CD4-positive, alpha-beta T cell (primary cell): ENCODE measurements at regions not wholly inside any gene's neighbourhood (a gene's known extent, or its start where the extent isn't known, plus 50 kb on each side); places are given as distances from the start of the nearest gene placed in this dataset.

Source experiments
- ATAC-seq: fragments of 200-7000 bp; cut with Tn5 transposase; one replicate; pipeline ENCODE4 v1.10.0; 2022; ENCODE audit warnings: mild to moderate bottlenecking; ENCODE audit not compliant: poor library complexity
- CTCF ChIA-PET: fragments of 350-600 bp; sonication (Branson Sonifier 250); formaldehyde crosslinking; loops from one replicate; lab custom pipeline; 2021; ENCODE audit warnings: antibody characterized with exemption, inconsistent platforms; lab: Charles Lee
- POLR2A ChIA-PET: fragments of 350-600 bp; sonication (Branson Sonifier 250); formaldehyde crosslinking; loops from one replicate; lab custom pipeline; 2021; ENCODE audit warnings: antibody characterized with exemption, inconsistent platforms; lab: Charles Lee
- DNase-seq, 14 experiments: peaks; one replicate each; pipeline ENCODE4 v3.0.0-alpha.2; 2013 to 2020; ENCODE audit warnings: mixed read lengths in 2 of 14
- H3K27ac ChIP-seq, 2 donors: one replicate each; pipeline versions ENCODE4 v1.5.1 to v1.7.0; 2013; ENCODE audit warnings: low read length in 2 of 2, low read depth in 1 of 2, mild to moderate bottlenecking in 1 of 2
- H3K27me3 ChIP-seq, 2 experiments: 1 replicate in 1 of 2; 2 replicates in 1 of 2; pipeline versions ENCODE4 v1.6.1 to v1.7.0; 2013; ENCODE audit warnings: low read length in 2 of 2, control low read depth in 1 of 2, mild to moderate bottlenecking in 1 of 2, moderate library complexity in 1 of 2; ENCODE audit not compliant: insufficient read depth in 2 of 2, control insufficient read depth in 1 of 2
- H3K36me3 ChIP-seq: one replicate; pipeline ENCODE4 v1.6.1; 2013; ENCODE audit warnings: low read length, control low read depth; ENCODE audit not compliant: insufficient read depth
- H3K4me1 ChIP-seq: one replicate; pipeline ENCODE4 v1.6.1; 2013; ENCODE audit warnings: low read length, control low read depth; ENCODE audit not compliant: insufficient read depth
- H3K4me3 ChIP-seq: one replicate; pipeline ENCODE4 v1.5.1; 2013; ENCODE audit warnings: mild to moderate bottlenecking, low read length, moderate library complexity
- H3K9me3 ChIP-seq, 2 experiments: 1 replicate in 1 of 2; 2 replicates in 1 of 2; pipeline versions ENCODE4 v1.6.1 to v1.7.0; 2013; ENCODE audit warnings: low read length in 2 of 2, mild to moderate bottlenecking in 2 of 2, control low read depth in 1 of 2, moderate library complexity in 1 of 2; ENCODE audit not compliant: control insufficient read depth in 1 of 2, insufficient read depth in 1 of 2
- H3K27ac Mint-ChIP-seq: one replicate; pipeline ENCODE4 v1.8.0; 2020; ENCODE audit warnings: mixed read lengths
- H3K27me3 Mint-ChIP-seq: one replicate; pipeline ENCODE4 v1.8.0; 2021; ENCODE audit warnings: mixed read lengths
- H3K36me3 Mint-ChIP-seq: one replicate; pipeline ENCODE4 v1.8.0; 2021; ENCODE audit warnings: low read depth, mixed read lengths
- H3K4me1 Mint-ChIP-seq: one replicate; pipeline ENCODE4 v1.8.0; 2021; ENCODE audit warnings: low read depth, mixed read lengths
- H3K4me3 Mint-ChIP-seq: one replicate; pipeline ENCODE4 v1.8.0; 2020; ENCODE audit warnings: mild to moderate bottlenecking, mixed read lengths
- H3K9me3 Mint-ChIP-seq: one replicate; pipeline ENCODE4 v1.8.0; 2020; ENCODE audit warnings: mixed read lengths
- intact Hi-C, 2 experiments: fragments of 100-400 bp; cut with DNase I in 1 of 2; cut with micrococcal nuclease in 1 of 2; formaldehyde crosslinking; loops; one replicate each; pipeline versions ENCODE4 v1.15.1 to v1.9.0; 2023 to 2025; cut with DNase I, micrococcal nuclease
- TF ChIP-seq, protein P1 (sequence below): fragments of 200-600 bp; IDR thresholded peaks from one replicate; pipeline ENCODE4 v1.8.0; 2022; ENCODE audit warnings: antibody characterized with exemption, mild to moderate bottlenecking

DNA sequence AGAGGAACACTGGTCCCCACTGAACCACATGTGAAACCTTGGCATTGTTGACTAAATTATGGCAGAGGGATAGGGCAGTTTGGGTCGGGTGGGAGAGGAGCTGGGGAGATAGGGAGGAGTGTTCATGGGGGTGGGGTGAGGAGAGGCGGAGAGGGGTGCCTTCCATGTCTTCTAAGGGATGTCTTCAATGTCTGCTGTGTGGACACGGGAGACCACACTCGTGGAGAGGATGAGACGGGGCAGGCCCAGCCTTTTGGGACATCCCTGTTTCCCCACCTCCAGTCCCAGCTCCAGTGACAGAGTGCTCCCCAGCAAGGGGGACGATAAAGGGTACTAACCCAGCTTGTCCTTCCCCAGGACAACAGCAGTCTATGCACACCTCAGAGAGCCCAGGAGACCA, 146.4 kb upstream of the MAMLD1 start:
- no peak overlapping the region for H3K4me3 ChIP-seq
- TF ChIP-seq, protein P1, sequence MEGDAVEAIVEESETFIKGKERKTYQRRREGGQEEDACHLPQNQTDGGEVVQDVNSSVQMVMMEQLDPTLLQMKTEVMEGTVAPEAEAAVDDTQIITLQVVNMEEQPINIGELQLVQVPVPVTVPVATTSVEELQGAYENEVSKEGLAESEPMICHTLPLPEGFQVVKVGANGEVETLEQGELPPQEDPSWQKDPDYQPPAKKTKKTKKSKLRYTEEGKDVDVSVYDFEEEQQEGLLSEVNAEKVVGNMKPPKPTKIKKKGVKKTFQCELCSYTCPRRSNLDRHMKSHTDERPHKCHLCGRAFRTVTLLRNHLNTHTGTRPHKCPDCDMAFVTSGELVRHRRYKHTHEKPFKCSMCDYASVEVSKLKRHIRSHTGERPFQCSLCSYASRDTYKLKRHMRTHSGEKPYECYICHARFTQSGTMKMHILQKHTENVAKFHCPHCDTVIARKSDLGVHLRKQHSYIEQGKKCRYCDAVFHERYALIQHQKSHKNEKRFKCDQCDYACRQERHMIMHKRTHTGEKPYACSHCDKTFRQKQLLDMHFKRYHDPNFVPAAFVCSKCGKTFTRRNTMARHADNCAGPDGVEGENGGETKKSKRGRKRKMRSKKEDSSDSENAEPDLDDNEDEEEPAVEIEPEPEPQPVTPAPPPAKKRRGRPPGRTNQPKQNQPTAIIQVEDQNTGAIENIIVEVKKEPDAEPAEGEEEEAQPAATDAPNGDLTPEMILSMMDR = no peak
- ChIA-PET CTCF (no interaction called here), POLR2A (no interaction called here)
- intact Hi-C loops = no loop called here
- DNase-seq (no peak), ATAC-seq (no peak)
- H3K36me3 Mint-ChIP-seq = no peaks in the 10 kb centered on the region
- no peaks in the 10 kb centered on the region for H3K9me3 ChIP-seq
- no peaks in the 10 kb centered on the region for H3K27me3 ChIP-seq
- H3K27ac ChIP-seq = no peak overlapping the region
- no peaks in the 10 kb centered on the region for H3K36me3 ChIP-seq
- H3K4me1 Mint-ChIP-seq = no peaks in the 10 kb centered on the region
- no peaks in the 10 kb centered on the region for H3K9me3 Mint-ChIP-seq
- H3K27me3 Mint-ChIP-seq = no peaks in the 10 kb centered on the region
- no peaks in the 10 kb centered on the region for H3K4me1 ChIP-seq
- no peak overlapping the region for H3K4me3 Mint-ChIP-seq
- H3K27ac Mint-ChIP-seq = no peak overlapping the region

DNA sequence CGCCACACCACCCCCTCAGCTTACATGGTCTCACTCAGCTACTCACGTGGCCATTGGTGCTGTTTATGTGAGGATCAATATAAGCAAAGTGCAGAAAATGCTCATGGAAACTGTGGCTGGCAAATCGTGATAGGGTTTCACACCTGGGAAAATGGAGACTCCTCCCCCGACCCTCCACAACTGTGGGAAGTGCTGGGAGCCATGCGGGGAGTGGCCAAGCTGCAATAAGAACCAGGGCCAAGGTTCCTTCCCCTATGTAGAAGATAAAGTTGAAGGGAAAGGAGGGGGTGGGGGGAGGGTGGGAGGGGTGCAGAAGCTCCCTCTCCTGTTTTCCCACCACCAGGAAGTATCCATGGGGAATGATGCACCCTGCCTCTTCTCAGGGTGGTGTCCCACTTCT, 145.5 kb upstream of the MAMLD1 start:
- no peaks in the 10 kb centered on the region for H3K36me3 Mint-ChIP-seq
- H3K27ac Mint-ChIP-seq = no peak overlapping the region
- H3K27ac ChIP-seq = no peak overlapping the region
- H3K9me3 ChIP-seq = no peaks in the 10 kb centered on the region
- no peaks in the 10 kb centered on the region for H3K36me3 ChIP-seq
- no peak for ATAC-seq
- CTCF ChIA-PET = no interaction called here
- no peaks in the 10 kb centered on the region for H3K27me3 Mint-ChIP-seq
- no peaks in the 10 kb centered on the region for H3K27me3 ChIP-seq
- no peaks in the 10 kb centered on the region for H3K4me1 ChIP-seq
- H3K4me3 Mint-ChIP-seq = no peak overlapping the region
- H3K4me3 ChIP-seq = no peak overlapping the region
- intact Hi-C loops = no loop called here
- H3K9me3 Mint-ChIP-seq = no peaks in the 10 kb centered on the region
- H3K4me1 Mint-ChIP-seq = no peaks in the 10 kb centered on the region
- no peak for DNase-seq
- POLR2A ChIA-PET = no interaction called here
- TF ChIP-seq, protein P1 = no peak

DNA sequence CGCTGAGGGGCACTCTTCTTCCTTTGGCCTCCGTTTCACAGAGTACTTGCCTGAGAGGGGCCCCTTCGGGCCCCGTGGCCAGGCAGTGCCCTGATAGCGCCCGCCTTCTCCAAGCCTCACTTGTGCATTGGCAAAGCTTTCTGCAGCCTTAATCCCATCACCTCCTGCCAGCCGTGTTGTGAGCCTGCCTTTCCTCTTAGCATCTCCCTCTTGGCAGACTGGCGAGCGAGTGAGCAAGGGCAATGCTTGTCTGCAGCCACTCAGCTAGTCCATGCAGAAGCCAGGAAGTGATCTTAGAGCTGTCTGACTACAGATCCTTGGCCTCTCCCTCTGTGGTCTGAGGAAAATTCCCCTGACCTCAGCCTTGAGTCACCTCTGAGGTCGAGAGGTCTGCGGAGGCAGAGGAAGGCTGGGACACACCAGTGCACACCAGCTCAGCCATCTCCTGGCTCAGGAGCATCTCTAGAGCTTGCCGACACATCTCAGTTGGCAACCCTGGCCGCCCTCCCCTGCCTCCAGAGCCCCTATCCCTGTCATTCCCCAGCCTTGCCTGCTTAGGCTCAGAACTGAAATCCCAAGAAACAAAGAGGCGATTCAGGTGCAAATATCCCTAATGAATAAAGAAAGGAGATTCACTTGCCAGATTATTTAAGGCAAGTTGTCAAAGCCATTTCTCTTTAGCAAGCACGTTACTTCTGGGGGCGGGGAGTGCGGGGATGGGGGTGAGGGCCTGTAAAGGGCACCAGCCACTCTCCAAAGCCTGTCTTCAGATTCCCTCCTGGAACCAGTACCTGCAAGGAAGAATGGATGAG, 143.5 kb upstream of the MAMLD1 start:
- TF ChIP-seq, protein P1 = no peak
- POLR2A ChIA-PET = no interaction called here
- Histone ChIP-seq H3K27ac (no peak overlapping the region), H3K36me3 (no peaks in the 10 kb centered on the region), H3K4me1 (no peaks in the 10 kb centered on the region), H3K9me3 (no peaks in the 10 kb centered on the region), H3K27me3 (no peaks in the 10 kb centered on the region), H3K4me3 (no peak overlapping the region)
- no peak overlapping the region for H3K4me3 Mint-ChIP-seq
- H3K27me3 Mint-ChIP-seq = no peaks in the 10 kb centered on the region
- H3K36me3 Mint-ChIP-seq = no peaks in the 10 kb centered on the region
- H3K9me3 Mint-ChIP-seq = no peaks in the 10 kb centered on the region
- ATAC-seq (no peak), DNase-seq (no peak)
- H3K27ac Mint-ChIP-seq = no peak overlapping the region
- H3K4me1 Mint-ChIP-seq = no peaks in the 10 kb centered on the region
- intact Hi-C loops = no loop called here
- CTCF ChIA-PET = no interaction called here
